Fibroblast of lung (primary cell): ENCODE measurements at regions not wholly inside any gene's neighbourhood (a gene's known extent, or its start where the extent isn't known, plus 50 kb on each side); places are given as distances from the start of the nearest gene placed in this dataset.

ENCODE experiments used
- CTCF ChIP-seq, 2 donors: IDR thresholded peaks in 1 of 2; conservative IDR thresholded peaks in 1 of 2; 1 replicate in 1 of 2; 2 replicates in 1 of 2; pipeline ENCODE4 v1.5.1; 2011 to 2012; ENCODE audit warnings: low read length in 2 of 2, control low read depth in 1 of 2, inconsistent platforms in 1 of 2, low read depth in 1 of 2, mild to moderate bottlenecking in 1 of 2
- EZH2 ChIP-seq: IDR thresholded peaks from 2 replicates; pipeline ENCODE4 v1.5.1; 2012; ENCODE audit warnings: low read length, control low read depth, mild to moderate bottlenecking; ENCODE audit errors: missing control alignments

DNA sequence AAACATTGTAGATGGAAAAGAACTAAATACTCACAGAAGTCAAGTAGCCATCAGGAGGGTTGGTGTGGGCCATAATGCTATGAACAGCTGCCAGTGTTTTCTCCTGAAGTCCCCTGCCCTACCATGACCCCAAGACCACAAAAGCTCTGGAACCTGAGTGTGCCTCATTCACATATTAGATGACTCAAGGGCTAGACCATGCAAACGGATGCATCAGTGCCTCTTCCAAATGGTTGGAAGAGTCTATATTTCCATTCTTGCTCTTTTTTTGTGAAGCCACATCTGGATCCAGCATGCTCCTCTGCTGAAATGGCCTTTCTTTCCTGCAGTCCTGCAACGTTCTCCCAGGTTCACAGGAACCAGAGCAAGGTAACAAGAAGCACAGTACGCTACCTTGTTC lies 136.6 kb upstream of the EPB41L4A start:
- TF ChIP-seq EZH2 (no peak), CTCF (conservative IDR thresholded peaks at IDR 0.05 in 1 of 2, IDR thresholded peaks at IDR 0.05 in 1 of 2; ENCODE audit: low read depth in 1 of 2, low read length in 2 of 2) (no peak)
